Vagina (tissue), 2 donors: ENCODE measurements at regions not wholly inside any gene's neighbourhood (a gene's known extent, or its start where the extent isn't known, plus 50 kb on each side); places are given as distances from the start of the nearest gene placed in this dataset.

Experiments
- DNase-seq, 2 donors: peaks; one replicate each; pipeline ENCODE4 v3.0.0-alpha.2; 2017; ENCODE audit errors: extremely low spot score in 2 of 2
- H3K27ac ChIP-seq: fragments of 200-600 bp; sonication (generic); one replicate; pipeline ENCODE4 v1.5.1; 2019
- H3K27me3 ChIP-seq: fragments of 200-600 bp; sonication (generic); one replicate; pipeline ENCODE4 v1.5.1; 2019
- H3K36me3 ChIP-seq, 2 donors: fragments of 200-600 bp; sonication (generic); one replicate each; pipeline ENCODE4 v1.5.1; 2017 to 2019
- H3K4me1 ChIP-seq: fragments of 200-600 bp; sonication (generic); one replicate; pipeline ENCODE4 v1.5.1; 2019
- H3K4me3 ChIP-seq, 2 donors: fragments of 200-600 bp; sonication (generic); 1 replicate in 1 of 2; 2 replicates in 1 of 2; pipeline ENCODE4 v1.5.1; 2016 to 2019
- H3K9me3 ChIP-seq: fragments of 200-600 bp; sonication (generic); one replicate; pipeline ENCODE4 v1.5.1; 2019
- CTCF ChIP-seq, 3 experiments: fragments of 450-650 bp in 2 of 3; fragments of 200-600 bp in 1 of 3; sonication (generic) in 1 of 3; IDR thresholded peaks; one replicate each; pipeline ENCODE4 v1.5.1; 2017 to 2019; ENCODE audit warnings: antibody characterized with exemption in 3 of 3, mild to moderate bottlenecking in 2 of 3, moderate library complexity in 2 of 3
- POLR2A ChIP-seq, 2 donors: fragments of 450-650 bp; IDR thresholded peaks; one replicate each; pipeline ENCODE4 v1.6.1; 2017; ENCODE audit warnings: antibody characterized with exemption in 2 of 2, mild to moderate bottlenecking in 2 of 2, moderate library complexity in 2 of 2
- POLR2AphosphoS5 ChIP-seq, 2 donors: sonication (generic); formaldehyde crosslinking; IDR thresholded peaks; one replicate each; pipeline ENCODE4 v1.9.0; 2017; ENCODE audit warnings: antibody characterized with exemption in 2 of 2, mild to moderate bottlenecking in 2 of 2, low read depth in 1 of 2; ENCODE audit not compliant: insufficient read depth in 1 of 2
- intact Hi-C: fragments of 100-400 bp; cut with DNase I; formaldehyde crosslinking; loops from one replicate; pipeline ENCODE4 v1.15.1; 2023

- H3K4me3 ChIP-seq, result no peak overlapping the region
- intact Hi-C loops, result no loop called here
- H3K9me3 ChIP-seq, result no peaks in the 10 kb centered on the region
- no peak for DNase-seq
- H3K27ac ChIP-seq, result no peak overlapping the region
- H3K27me3 ChIP-seq, result no peaks in the 10 kb centered on the region
- no peaks in the 10 kb centered on the region for H3K36me3 ChIP-seq
- peaks cover 6% of the 10 kb centered on the region for H3K4me1 ChIP-seq
- TF ChIP-seq POLR2AphosphoS5 (IDR thresholded peaks at IDR 0.05; ENCODE audit: insufficient read depth in 1 of 2, low read depth in 1 of 2) (no peak), POLR2A (IDR thresholded peaks at IDR 0.05) (no peak), CTCF (IDR thresholded peaks at IDR 0.05) (no peak)
Observed at GRCh38 chr4:112813790-112814189, 176.8 kb downstream of the LARP7 start.

GRCh38 chr4:112817933-112818593 lies 181.1 kb downstream of the LARP7 start:
- TF ChIP-seq POLR2AphosphoS5 (IDR thresholded peaks at IDR 0.05; ENCODE audit: insufficient read depth in 1 of 2, low read depth in 1 of 2) (peak; percentile 31 to 77), POLR2A (IDR thresholded peaks at IDR 0.05) (no peak), CTCF (IDR thresholded peaks at IDR 0.05) (no peak)
- peaks cover 9% of the 10 kb centered on the region for H3K4me1 ChIP-seq
- peak overlapping the region; percentile 70 for H3K27ac ChIP-seq
- H3K36me3 ChIP-seq, result no peaks in the 10 kb centered on the region
- intact Hi-C loops, result no loop called here
- peak overlapping the region; percentile 38 to 44 for H3K4me3 ChIP-seq
- no peaks in the 10 kb centered on the region for H3K9me3 ChIP-seq
- DNase-seq, result peak in 1 of 2 donors; percentile 93
- H3K27me3 ChIP-seq, result no peaks in the 10 kb centered on the region

GRCh38 chr4:112818594-112818965 lies 181.6 kb downstream of the LARP7 start:
- H3K27me3 ChIP-seq, result no peaks in the 10 kb centered on the region
- intact Hi-C loops, result no loop called here
- no peak for DNase-seq
- no peaks in the 10 kb centered on the region for H3K9me3 ChIP-seq
- H3K27ac ChIP-seq, result peak overlapping the region; percentile 70
- peak overlapping the region; percentile 38 to 44 for H3K4me3 ChIP-seq
- TF ChIP-seq POLR2A (IDR thresholded peaks at IDR 0.05) (no peak), CTCF (IDR thresholded peaks at IDR 0.05) (no peak), POLR2AphosphoS5 (IDR thresholded peaks at IDR 0.05; ENCODE audit: insufficient read depth in 1 of 2, low read depth in 1 of 2) (no peak)
- H3K4me1 ChIP-seq, result peaks cover 9% of the 10 kb centered on the region
- H3K36me3 ChIP-seq, result no peaks in the 10 kb centered on the region

- intact Hi-C loops, result no loop called here
- no peak for TF ChIP-seq POLR2AphosphoS5 (IDR thresholded peaks at IDR 0.05; ENCODE audit: insufficient read depth in 1 of 2, low read depth in 1 of 2)
- no peak for TF ChIP-seq CTCF (IDR thresholded peaks at IDR 0.05)
- no peak for TF ChIP-seq POLR2A (IDR thresholded peaks at IDR 0.05)
- Histone ChIP-seq H3K9me3 (no peaks in the 10 kb centered on the region), H3K36me3 (no peaks in the 10 kb centered on the region), H3K4me3 (no peak overlapping the region), H3K27me3 (no peaks in the 10 kb centered on the region), H3K27ac (no peak overlapping the region), H3K4me1 (peaks cover 9% of the 10 kb centered on the region)
- no peak for DNase-seq
Observed at GRCh38 chr4:112819729-112820128, 182.8 kb downstream of the LARP7 start.

- DNase-seq, result no peak
- Histone ChIP-seq H3K27ac (no peak overlapping the region), H3K36me3 (no peaks in the 10 kb centered on the region), H3K27me3 (no peaks in the 10 kb centered on the region), H3K9me3 (no peaks in the 10 kb centered on the region), H3K4me1 (peaks cover 9% of the 10 kb centered on the region), H3K4me3 (no peak overlapping the region)
- intact Hi-C loops, result no loop called here
- TF ChIP-seq POLR2A (IDR thresholded peaks at IDR 0.05), result no peak
- TF ChIP-seq POLR2AphosphoS5 (IDR thresholded peaks at IDR 0.05; ENCODE audit: insufficient read depth in 1 of 2, low read depth in 1 of 2), result no peak
- TF ChIP-seq CTCF (IDR thresholded peaks at IDR 0.05), result no peak
Observed at GRCh38 chr4:112823156-112823555, 186.2 kb downstream of the LARP7 start.
